OCI-LY1 (cell line): ENCODE measurements at regions not wholly inside any gene's neighbourhood (a gene's known extent, or its start where the extent isn't known, plus 50 kb on each side); places are given as distances from the start of the nearest gene placed in this dataset.

ENCODE experiments used
- EZH2 ChIP-seq: fragments of 200-600 bp; sonication (generic), shearing (Covaris generic); IDR thresholded peaks from 2 replicates; pipeline ENCODE4 v1.8.0; 2017; ENCODE audit warnings: borderline replicate concordance, mixed run types, mild to moderate bottlenecking, antibody characterized with exemption, low read length, moderate library complexity, mixed read lengths
- TF ChIP-seq, protein P1 (sequence below): fragments of 200-600 bp; sonication (generic), shearing (Covaris generic); IDR thresholded peaks from 2 replicates; pipeline ENCODE4 v1.5.1; 2017; ENCODE audit warnings: mild to moderate bottlenecking, antibody characterized with exemption, low read length, moderate library complexity, mixed read lengths

DNA sequence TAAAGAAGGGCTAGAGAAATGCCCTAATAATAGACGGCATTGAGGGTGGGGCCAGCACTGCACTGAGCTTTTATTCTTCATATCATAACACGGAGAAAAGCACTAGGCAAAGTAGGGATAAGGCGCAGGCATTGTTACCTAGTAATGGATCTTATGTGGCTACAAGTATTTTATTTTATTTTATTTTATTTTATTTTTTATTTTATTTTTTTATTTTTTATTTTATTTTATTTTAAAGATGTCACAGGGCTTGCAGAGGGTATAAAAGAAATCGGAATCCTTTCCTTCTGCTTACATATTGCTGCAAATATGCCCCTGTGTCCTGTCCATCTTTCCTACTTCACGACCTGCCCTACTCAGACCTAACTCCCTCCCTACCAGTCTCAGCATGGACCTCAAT lies 452.0 kb upstream of the KIRREL3 start:
- TF ChIP-seq, protein P1, sequence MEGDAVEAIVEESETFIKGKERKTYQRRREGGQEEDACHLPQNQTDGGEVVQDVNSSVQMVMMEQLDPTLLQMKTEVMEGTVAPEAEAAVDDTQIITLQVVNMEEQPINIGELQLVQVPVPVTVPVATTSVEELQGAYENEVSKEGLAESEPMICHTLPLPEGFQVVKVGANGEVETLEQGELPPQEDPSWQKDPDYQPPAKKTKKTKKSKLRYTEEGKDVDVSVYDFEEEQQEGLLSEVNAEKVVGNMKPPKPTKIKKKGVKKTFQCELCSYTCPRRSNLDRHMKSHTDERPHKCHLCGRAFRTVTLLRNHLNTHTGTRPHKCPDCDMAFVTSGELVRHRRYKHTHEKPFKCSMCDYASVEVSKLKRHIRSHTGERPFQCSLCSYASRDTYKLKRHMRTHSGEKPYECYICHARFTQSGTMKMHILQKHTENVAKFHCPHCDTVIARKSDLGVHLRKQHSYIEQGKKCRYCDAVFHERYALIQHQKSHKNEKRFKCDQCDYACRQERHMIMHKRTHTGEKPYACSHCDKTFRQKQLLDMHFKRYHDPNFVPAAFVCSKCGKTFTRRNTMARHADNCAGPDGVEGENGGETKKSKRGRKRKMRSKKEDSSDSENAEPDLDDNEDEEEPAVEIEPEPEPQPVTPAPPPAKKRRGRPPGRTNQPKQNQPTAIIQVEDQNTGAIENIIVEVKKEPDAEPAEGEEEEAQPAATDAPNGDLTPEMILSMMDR, result no peak
- no peak for TF ChIP-seq EZH2
